SW 1271 (cell line): ENCODE measurements at regions not wholly inside any gene's neighbourhood (a gene's known extent, or its start where the extent isn't known, plus 50 kb on each side); places are given as distances from the start of the nearest gene placed in this dataset.
"Not testable (repeated sequence)": the region's sequence is repeated elsewhere in the genome, so short reads cannot be mapped to it uniquely, and the experiment has no call there.

Source experiments
- DNase-seq, 2 experiments: peaks; one replicate each; lab custom pipeline; 2025; lab: John Stamatoyannopoulos, UW

GRCh38 chr18:78410094-78410786, 569.4 kb upstream of the SALL3 start:
- DNase-seq: no peak

- DNase-seq: no peak
Observed at GRCh38 chr18:78411539-78411938, 568.1 kb upstream of the SALL3 start.

GRCh38 chr18:78414302-78414701, 565.3 kb upstream of the SALL3 start:
- no peak for DNase-seq

GRCh38 chr18:78416853-78417252, 562.8 kb upstream of the SALL3 start:
- DNase-seq: no peak

GRCh38 chr18:78418379-78418778, 561.2 kb upstream of the SALL3 start:
- no peak for DNase-seq

GRCh38 chr18:78419171-78419570, 560.4 kb upstream of the SALL3 start:
- DNase-seq: no peak

GRCh38 chr18:78420116-78420515, 559.5 kb upstream of the SALL3 start:
- DNase-seq: no peak

- DNase-seq: no peak
Observed at GRCh38 chr18:78421392-78421791, 558.2 kb upstream of the SALL3 start.

GRCh38 chr18:78422336-78422735, 557.3 kb upstream of the SALL3 start:
- DNase-seq: no peak

GRCh38 chr18:78423811-78424210, 555.8 kb upstream of the SALL3 start:
- DNase-seq: no peak

GRCh38 chr18:78424403-78425018, 555.1 kb upstream of the SALL3 start:
- no peak for DNase-seq

GRCh38 chr18:78425019-78425412, 554.6 kb upstream of the SALL3 start:
- DNase-seq: no peak

GRCh38 chr18:78427081-78427480, 552.5 kb upstream of the SALL3 start:
- DNase-seq: no peak

- no peak for DNase-seq
Observed at GRCh38 chr18:78429127-78430108, 550.2 kb upstream of the SALL3 start.

GRCh38 chr18:78430131-78430758, 549.4 kb upstream of the SALL3 start:
- no peak for DNase-seq

- DNase-seq: no peak
Observed at GRCh38 chr18:78431606-78432005, 548.0 kb upstream of the SALL3 start.

- no peak for DNase-seq
Observed at GRCh38 chr18:78433562-78433961, 546.1 kb upstream of the SALL3 start.

GRCh38 chr18:78436110-78436509, 543.5 kb upstream of the SALL3 start:
- DNase-seq: no peak

- DNase-seq: not testable (repeated sequence)
Observed at GRCh38 chr18:78438235-78438634, 541.4 kb upstream of the SALL3 start.

- DNase-seq: no peak
Observed at GRCh38 chr18:78445880-78446279, 533.7 kb upstream of the SALL3 start.

- no peak for DNase-seq
Observed at GRCh38 chr18:78447211-78447610, 532.4 kb upstream of the SALL3 start.

- no peak for DNase-seq
Observed at GRCh38 chr18:78448106-78448505, 531.5 kb upstream of the SALL3 start.
